NCI-H2227 (cell line): ENCODE measurements at regions not wholly inside any gene's neighbourhood (a gene's known extent, or its start where the extent isn't known, plus 50 kb on each side); places are given as distances from the start of the nearest gene placed in this dataset.
"Not testable (repeated sequence)": the region's sequence is repeated elsewhere in the genome, so short reads cannot be mapped to it uniquely, and the experiment has no call there.

Experiments used
- DNase-seq: peaks from one replicate; lab custom pipeline; 2025; ENCODE audit not compliant: unreplicated experiment; lab: John Stamatoyannopoulos, UW

DNA sequence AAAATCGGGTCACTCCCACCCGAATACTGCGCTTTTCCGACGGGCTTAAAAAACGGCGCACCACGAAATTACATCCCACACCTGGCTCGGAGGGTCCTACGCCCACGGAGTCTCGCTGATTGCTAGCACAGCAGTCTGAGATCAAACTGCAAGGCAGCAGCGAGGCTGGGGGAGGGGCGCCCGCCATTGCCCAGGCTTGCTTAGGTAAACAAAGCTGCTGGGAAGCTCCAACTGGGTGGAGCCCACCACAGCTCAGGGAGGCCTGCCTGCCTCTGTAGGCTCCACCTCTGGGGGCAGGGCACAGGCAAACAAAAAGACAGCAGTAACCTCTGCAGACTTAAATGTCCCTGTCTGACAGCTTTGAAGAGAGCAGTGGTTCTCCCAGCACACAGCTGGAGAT lies 325.7 kb upstream of the PIK3R1 start:
- DNase-seq: not testable (repeated sequence)

GRCh38 chr5:67887748-67888161 lies 327.8 kb upstream of the PIK3R1 start:
- DNase-seq: no peak

DNA sequence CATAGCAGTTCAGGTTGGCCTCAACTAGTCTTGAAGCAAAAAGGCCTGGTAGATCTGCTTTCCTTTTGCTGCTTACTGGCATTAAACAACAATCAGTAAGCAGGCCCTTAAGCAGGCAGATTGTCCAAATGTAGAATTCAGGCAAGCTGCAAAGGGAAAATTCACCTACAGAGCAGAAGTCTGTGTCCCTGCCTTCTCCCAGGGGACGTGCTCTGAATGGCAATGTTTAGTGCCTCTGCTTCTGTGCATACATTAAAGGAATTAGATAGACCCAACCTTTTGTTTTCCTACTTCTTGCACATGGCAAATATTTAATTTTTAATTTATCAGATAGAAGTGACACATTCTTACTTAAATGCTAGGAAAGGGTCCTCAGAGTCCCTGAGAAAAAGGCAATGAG lies 328.8 kb upstream of the PIK3R1 start:
- no peak for DNase-seq

- no peak for DNase-seq
These were observed 334.7 kb upstream of the PIK3R1 start for GRCh38 chr5:67880876-67881275.

GRCh38 chr5:67880511-67880805 lies 335.1 kb upstream of the PIK3R1 start:
- DNase-seq: no peak

DNA sequence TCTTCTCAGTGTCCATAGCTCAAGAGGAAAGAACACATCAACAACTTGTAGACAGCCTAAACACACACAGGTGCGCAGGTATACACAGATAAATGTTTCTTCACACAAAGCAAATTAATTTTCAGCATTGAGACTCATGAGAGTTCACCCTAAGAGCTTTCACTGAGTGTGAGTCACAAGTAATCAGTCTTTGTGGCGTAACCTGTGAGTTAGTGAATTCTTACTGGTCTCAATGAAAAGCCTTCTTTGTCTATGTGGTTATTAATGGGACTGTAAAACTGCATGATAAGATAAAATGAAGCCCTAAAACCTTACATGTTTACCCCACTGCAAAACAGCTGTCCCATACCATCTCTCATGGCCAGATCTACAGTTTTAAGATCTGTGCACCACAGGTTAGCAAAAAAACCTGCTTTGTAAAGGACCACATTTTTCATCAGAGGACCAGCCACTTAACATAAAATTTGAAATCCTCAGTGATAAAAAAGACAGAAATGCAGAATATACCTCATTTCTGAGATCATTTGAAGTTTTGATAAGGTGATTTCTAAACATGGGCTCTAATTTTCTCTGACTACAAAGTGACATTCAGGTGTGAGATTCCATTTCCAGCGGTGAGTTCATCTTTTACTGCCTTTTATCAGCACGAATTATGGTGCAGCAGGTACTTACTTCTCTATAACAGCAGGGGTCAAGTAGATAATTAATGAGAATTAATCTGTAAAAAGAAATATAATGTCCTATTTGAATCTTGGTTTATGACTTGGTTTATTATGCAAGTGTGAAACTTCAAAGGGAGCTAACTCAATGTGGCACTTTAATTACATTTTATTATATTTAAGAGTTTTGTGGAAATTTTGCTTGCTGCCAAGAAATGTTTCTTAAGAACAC lies 335.7 kb upstream of the PIK3R1 start:
- DNase-seq: no peak

DNA sequence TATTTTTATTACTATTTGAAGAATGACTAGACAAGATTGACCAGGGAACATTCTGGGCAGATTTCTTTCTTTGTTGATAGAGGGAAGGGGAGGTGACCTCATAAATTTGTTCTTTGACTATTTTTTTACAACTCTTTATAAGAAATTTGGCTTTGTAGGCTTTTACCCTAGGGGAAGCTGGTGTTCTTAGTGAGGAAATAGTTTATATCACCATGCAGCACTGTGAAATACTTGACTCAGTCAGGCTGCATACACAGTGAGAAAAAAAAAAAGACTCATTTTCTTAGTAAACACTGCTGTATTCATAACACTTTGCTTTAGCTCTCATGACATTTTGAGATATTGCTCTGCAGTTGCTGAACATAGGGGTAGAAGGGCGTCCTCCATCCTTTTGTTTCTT lies 336.6 kb upstream of the PIK3R1 start:
- no peak for DNase-seq

GRCh38 chr5:67876371-67876770 lies 339.2 kb upstream of the PIK3R1 start:
- no peak for DNase-seq

- DNase-seq: no peak
These were observed 340.0 kb upstream of the PIK3R1 start for GRCh38 chr5:67875601-67876000.

DNA sequence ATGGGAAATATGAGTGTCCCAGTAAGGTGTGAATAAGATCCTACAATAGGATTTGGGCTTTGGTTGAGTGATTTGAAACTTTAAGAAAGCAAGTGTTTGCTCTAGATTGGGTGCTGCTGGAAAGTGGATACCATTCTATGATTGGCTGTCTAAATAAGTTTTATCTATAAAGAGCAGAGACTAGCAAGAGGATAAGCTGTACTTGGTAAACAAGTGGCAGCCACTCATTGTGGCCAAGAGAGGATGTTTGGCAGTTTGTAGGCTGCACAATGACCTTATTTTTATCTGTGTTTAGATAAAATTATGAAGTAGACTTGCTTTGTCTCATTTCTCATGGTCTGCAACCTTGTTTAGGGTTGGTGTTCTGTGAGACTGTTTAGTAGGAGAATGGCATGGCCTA lies 341.6 kb upstream of the PIK3R1 start:
- DNase-seq: no peak

DNA sequence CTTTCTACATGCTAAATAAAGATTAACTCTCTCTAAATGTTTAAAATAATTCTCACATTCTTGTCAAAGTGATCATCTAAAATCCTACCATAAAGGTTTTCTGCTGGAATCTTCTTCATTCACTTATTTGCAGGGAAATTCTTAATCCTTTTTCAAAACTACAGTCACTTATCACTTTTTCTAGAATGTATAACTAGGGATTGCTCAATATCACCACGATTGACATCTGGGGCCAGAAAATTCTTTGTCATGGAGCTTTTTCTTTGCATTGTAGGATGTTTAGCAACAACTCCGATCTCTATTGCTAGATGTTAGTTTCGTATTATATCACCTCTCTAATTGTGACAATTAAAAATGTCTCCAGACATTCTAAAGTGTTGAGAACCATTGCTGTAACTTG lies 344.9 kb upstream of the PIK3R1 start:
- DNase-seq: no peak

DNA sequence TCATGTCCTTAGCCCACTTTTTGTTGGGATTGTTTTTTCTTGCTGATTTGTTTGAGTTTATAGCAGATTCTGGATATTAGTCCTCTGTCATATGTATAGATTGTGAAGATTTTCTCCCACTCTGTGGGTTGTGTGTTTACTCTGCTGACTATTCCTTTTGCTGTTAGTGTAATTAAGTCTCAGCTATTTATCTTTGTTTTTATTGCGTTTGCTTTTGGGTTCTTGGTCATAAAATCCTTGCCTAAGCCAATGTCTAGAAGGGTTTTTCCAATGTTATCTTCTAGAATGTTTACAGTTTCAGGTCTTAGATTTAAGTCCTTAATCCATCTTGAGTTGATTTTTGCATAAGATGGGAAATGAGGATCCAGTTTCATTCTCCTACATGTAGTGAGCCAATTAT lies 351.2 kb upstream of the PIK3R1 start:
- DNase-seq: not testable (repeated sequence)

DNA sequence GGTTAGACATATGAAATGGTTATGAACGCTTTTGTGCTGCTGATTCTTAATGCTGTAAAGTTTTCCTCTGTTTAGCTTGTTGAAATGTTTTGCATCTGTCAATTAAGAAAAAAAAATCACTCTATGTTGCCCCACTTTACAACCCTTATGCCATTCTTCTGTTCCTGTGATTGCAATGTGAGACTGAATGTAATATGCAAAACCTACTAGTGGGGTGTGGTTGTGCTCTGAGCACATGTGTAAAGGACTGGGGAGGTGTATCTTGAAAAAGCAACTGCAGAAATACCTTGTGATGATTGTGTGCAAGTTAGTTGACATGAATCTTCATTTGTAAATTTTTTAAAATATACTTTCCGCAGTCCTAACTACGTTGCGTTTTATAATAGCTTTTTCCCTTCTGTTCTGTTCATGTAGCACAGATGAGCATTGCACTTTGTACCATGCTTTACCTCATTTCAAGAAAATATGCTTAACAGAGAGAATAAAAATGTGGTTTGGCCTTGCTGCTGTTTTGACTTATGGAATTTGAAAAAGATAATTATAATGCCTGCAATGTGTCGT lies 357.0 kb upstream of the PIK3R1 start:
- DNase-seq: no peak

GRCh38 chr5:67857502-67857901 lies 358.1 kb upstream of the PIK3R1 start:
- no peak for DNase-seq

- DNase-seq: no peak
These were observed 360.0 kb upstream of the PIK3R1 start for GRCh38 chr5:67855523-67855922.

DNA sequence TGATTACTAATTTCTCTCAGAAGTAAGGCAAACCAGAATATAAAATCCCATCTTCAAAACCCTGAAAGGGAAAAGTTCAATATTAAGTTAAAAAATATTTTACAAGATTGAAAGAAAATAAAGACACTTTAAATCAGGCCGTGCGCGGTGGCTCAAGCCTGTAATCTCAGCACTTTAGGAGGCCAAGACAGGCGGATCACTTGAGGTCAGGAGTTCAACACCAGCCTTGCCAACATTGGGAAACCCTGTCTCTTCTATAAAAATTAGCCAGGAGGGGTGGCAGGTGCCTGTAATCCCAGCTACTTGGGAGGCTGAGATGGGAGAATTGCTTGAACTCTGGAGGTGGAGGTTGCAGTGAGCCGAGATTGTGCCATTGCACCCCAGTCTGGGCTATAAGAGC lies 364.6 kb upstream of the PIK3R1 start:
- not testable (repeated sequence) for DNase-seq

DNA sequence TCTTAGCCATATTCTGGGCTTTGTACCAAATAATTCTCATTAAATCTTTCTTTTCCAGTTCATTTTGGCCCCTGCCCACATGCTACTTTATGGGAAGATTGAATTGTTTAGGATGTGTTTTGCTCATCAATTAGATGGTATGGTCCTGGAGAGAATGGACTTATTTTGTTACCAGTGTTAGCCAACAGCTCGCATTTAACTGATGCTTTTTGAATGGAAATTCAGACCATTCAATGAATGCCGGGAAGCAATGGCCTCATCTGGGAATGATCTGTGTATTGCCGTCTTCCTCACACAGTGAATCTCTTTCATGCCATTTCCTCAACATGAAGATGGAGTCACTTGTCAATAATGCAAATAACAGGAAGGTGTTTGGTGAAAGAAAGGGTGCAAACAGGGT lies 370.6 kb upstream of the PIK3R1 start:
- DNase-seq: no peak

DNA sequence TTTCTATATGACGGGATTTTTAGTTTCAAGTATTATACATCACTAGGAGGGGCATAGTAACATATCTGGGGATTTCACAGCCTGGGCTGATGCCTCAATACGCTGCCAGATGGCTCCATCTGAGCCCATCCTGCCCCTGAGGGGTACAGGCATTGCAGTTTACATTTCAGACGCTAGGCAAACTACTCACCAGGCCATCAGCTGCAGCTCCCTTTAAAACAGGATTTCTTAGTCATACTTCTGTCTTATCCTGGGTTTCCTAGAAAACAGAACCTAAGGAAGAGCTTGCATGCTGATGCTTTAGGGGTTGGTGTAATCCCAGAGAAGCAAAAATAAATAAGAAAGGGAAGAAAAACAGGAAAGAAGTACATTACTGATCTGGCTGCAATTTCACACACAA lies 372.8 kb upstream of the PIK3R1 start:
- DNase-seq: no peak

DNA sequence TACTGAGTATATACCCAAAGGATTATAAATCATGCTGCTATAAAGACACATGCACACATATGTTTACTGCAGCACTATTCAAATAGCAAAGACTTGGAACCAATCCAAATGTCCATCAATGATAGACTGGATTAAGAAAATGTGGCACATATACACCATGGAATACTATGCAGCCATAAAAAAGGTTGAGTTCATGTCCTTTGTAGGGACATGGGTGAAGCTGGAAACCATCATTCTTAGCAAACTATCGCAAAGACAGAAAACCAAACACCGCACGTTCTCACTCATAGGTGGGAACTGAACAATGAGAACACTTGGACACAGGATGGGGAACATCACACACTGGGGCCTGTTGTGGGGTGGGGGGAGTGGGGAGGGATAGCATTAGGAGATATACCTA lies 378.3 kb upstream of the PIK3R1 start:
- DNase-seq: not testable (repeated sequence)

GRCh38 chr5:67836496-67836895 lies 379.1 kb upstream of the PIK3R1 start:
- DNase-seq: not testable (repeated sequence)

DNA sequence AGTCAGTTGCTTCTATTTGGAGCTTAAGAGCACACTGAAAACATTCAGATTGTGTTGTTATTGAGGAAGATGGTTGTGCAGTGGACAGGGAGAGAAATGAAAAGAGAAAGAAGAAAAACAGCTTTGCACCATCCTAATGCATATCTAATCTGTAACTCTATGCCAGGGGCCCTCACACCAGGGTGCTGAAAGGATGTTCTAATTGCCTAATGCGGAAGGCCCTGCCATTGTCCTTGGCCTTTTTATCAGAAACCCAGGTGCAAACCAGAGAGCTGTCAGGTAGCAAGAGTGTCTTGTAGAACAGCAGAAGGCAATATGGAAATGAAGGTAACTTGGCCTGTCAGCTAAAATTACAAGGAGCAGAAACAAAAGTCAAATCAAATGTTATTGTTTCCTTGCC lies 384.5 kb upstream of the PIK3R1 start:
- DNase-seq: no peak

DNA sequence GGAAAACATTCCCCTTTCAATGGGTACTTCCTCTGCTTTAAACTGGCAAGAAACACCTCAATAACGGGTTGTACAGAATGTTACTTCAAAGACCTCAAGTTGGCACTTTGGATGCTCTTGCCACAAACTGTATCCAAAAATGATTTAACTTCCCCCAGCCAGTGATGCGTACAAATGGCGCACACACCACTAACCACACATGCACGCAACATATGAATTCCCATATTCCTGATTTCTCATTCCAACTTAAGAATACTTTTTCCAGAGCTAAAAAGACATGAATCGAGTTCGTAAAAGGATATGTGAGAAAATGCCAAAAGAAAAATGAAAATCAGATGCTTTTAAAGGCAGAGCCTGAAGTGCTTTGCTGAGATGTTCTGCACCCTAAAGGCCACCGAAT lies 388.0 kb upstream of the PIK3R1 start:
- DNase-seq: no peak

GRCh38 chr5:67824852-67825251 lies 390.7 kb upstream of the PIK3R1 start:
- no peak for DNase-seq
